ENCODE measurements at regions not wholly inside any gene's neighbourhood (a gene's known extent, or its start where the extent isn't known, plus 50 kb on each side); places are given as distances from the start of the nearest gene placed in this dataset.
A peak's percentile ranks its signal among the peaks of the same experiment; 100 is the strongest.

DNA sequence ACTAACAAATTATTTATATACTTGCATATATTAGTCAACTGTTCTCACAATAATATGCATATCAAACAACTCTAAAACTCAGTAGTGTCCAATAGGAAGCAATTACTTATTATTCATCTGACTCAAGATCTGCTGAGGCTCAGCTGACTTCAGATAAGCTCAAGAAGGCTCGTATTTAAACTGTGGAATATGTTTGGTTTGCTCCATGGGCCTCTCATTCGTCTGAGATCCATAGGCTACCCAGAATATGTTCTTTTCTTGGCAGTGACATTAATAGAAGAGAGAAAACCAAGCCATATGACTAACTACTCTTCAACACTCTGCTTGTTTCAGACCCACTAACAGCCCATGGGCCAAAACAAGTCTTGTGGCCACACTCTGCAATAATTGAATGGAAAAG lies 107.7 kb upstream of the MAP2 start:
- H4K20me1 ChIP-seq (ENCODE audit: insufficient read depth, low read length), result no peaks in the 10 kb centered on the region
- ATAC-seq (ENCODE audit: insufficient read depth, low read depth), result no peak
- no peak overlapping the region for H3K4me3 ChIP-seq (ENCODE audit: low read depth in 1 of 2, low read length in 2 of 2)

DNA sequence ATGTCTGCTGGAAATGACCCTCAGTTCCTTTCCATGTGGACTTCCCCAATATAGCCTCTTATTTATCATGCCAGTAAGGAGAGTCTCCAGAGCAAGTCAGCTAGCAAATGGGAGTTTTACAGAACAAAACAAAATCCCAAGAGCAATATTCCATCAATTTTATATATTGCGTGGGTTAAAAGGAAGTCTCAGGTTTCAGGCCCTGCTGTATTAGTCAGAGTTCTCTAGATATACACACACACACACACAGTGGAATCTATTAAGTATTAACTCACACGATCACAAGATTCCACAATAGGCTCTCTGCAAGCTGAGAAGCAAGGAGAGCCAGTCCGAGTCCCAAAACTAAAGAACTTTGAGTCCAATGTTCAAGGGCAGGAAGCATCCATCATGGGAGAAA lies 102.8 kb upstream of the MAP2 start:
- H3K9ac ChIP-seq (ENCODE audit: low read depth, low read length), result no peak overlapping the region
- H4K20me1 ChIP-seq (ENCODE audit: insufficient read depth, low read length), result no peaks in the 10 kb centered on the region
- H3K79me2 ChIP-seq (ENCODE audit: insufficient read depth, low read length), result no peaks in the 10 kb centered on the region
- H3K4me2 ChIP-seq (ENCODE audit: insufficient read depth, low read length), result no peak overlapping the region
- DNase-seq, result no peak
- H2AFZ ChIP-seq (ENCODE audit: low read depth, low read length), result no peak overlapping the region
- no peaks in the 10 kb centered on the region for H3K36me3 ChIP-seq (ENCODE audit: insufficient read depth, low read length)
- ATAC-seq (ENCODE audit: insufficient read depth, low read depth), result no peak
- H3K27me3 ChIP-seq (ENCODE audit: insufficient read depth, low read length, poor library complexity), result no peaks in the 10 kb centered on the region
- no peak for TF ChIP-seq EZH2 (IDR thresholded peaks at IDR 0.05; ENCODE audit: borderline replicate concordance, low read depth, low read length, severe bottlenecking)
- TF ChIP-seq, protein P1, sequence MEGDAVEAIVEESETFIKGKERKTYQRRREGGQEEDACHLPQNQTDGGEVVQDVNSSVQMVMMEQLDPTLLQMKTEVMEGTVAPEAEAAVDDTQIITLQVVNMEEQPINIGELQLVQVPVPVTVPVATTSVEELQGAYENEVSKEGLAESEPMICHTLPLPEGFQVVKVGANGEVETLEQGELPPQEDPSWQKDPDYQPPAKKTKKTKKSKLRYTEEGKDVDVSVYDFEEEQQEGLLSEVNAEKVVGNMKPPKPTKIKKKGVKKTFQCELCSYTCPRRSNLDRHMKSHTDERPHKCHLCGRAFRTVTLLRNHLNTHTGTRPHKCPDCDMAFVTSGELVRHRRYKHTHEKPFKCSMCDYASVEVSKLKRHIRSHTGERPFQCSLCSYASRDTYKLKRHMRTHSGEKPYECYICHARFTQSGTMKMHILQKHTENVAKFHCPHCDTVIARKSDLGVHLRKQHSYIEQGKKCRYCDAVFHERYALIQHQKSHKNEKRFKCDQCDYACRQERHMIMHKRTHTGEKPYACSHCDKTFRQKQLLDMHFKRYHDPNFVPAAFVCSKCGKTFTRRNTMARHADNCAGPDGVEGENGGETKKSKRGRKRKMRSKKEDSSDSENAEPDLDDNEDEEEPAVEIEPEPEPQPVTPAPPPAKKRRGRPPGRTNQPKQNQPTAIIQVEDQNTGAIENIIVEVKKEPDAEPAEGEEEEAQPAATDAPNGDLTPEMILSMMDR (IDR thresholded peaks at IDR 0.05; ENCODE audit: borderline replicate concordance, extremely low read depth, low read length, poor library complexity, severe bottlenecking), result no peak
- H3K27ac ChIP-seq (ENCODE audit: low read length), result no peak overlapping the region
- no peaks in the 10 kb centered on the region for H3K9me3 ChIP-seq (ENCODE audit: insufficient read depth, low read length, severe bottlenecking)
- no peaks in the 10 kb centered on the region for H3K4me1 ChIP-seq (ENCODE audit: insufficient read depth, low read length)
- no peak overlapping the region for H3K4me3 ChIP-seq (ENCODE audit: low read depth in 1 of 2, low read length in 2 of 2)

More for the DNA sequence above, 107.7 kb upstream of the MAP2 start:
- Histone ChIP-seq H3K79me2 (ENCODE audit: insufficient read depth, low read length) (no peaks in the 10 kb centered on the region), H3K27me3 (ENCODE audit: insufficient read depth, low read length, poor library complexity) (no peaks in the 10 kb centered on the region), H3K9me3 (ENCODE audit: insufficient read depth, low read length, severe bottlenecking) (no peaks in the 10 kb centered on the region), H3K27ac (ENCODE audit: low read length) (no peak overlapping the region), H2AFZ (ENCODE audit: low read depth, low read length) (no peak overlapping the region), H3K36me3 (ENCODE audit: insufficient read depth, low read length) (no peaks in the 10 kb centered on the region), H3K4me1 (ENCODE audit: insufficient read depth, low read length) (no peaks in the 10 kb centered on the region), H3K4me2 (ENCODE audit: insufficient read depth, low read length) (no peak overlapping the region), H3K9ac (ENCODE audit: low read depth, low read length) (no peak overlapping the region)
- DNase-seq, result no peak
- TF ChIP-seq EZH2 (IDR thresholded peaks at IDR 0.05; ENCODE audit: borderline replicate concordance, low read depth, low read length, severe bottlenecking), result no peak
- TF ChIP-seq, protein P1 (IDR thresholded peaks at IDR 0.05; ENCODE audit: borderline replicate concordance, extremely low read depth, low read length, poor library complexity, severe bottlenecking), result no peak

DNA sequence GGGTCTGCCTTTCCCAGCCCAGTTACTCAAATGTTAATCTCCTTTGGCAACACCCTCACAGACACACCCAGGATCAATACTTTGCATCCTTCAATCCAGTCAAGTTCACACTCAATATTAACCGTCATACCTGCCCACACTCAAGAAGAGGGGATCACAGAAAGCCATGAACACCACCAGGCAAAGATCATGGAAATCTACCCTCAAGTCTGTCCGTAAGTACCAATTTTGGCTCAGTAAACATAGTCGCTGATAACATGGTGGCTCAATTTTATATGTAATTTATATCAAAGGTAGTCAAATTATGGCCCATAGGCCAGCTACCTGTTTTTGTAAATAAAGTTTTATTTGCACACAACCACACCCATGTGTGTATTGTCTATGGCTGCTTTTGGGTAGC lies 102.3 kb upstream of the MAP2 start:
- ATAC-seq (ENCODE audit: insufficient read depth, low read depth) (no peak), DNase-seq (no peak)
- Histone ChIP-seq H3K4me2 (ENCODE audit: insufficient read depth, low read length) (no peak overlapping the region), H3K4me3 (ENCODE audit: low read depth in 1 of 2, low read length in 2 of 2) (no peak overlapping the region), H3K79me2 (ENCODE audit: insufficient read depth, low read length) (no peaks in the 10 kb centered on the region), H3K4me1 (ENCODE audit: insufficient read depth, low read length) (no peaks in the 10 kb centered on the region), H3K27me3 (ENCODE audit: insufficient read depth, low read length, poor library complexity) (no peaks in the 10 kb centered on the region), H2AFZ (ENCODE audit: low read depth, low read length) (no peak overlapping the region), H3K9me3 (ENCODE audit: insufficient read depth, low read length, severe bottlenecking) (no peaks in the 10 kb centered on the region), H3K9ac (ENCODE audit: low read depth, low read length) (no peak overlapping the region), H4K20me1 (ENCODE audit: insufficient read depth, low read length) (no peaks in the 10 kb centered on the region), H3K36me3 (ENCODE audit: insufficient read depth, low read length) (no peaks in the 10 kb centered on the region), H3K27ac (ENCODE audit: low read length) (no peak overlapping the region)
- TF ChIP-seq EZH2 (IDR thresholded peaks at IDR 0.05; ENCODE audit: borderline replicate concordance, low read depth, low read length, severe bottlenecking), result no peak
- TF ChIP-seq, protein P1 (IDR thresholded peaks at IDR 0.05; ENCODE audit: borderline replicate concordance, extremely low read depth, low read length, poor library complexity, severe bottlenecking), result no peak

DNA sequence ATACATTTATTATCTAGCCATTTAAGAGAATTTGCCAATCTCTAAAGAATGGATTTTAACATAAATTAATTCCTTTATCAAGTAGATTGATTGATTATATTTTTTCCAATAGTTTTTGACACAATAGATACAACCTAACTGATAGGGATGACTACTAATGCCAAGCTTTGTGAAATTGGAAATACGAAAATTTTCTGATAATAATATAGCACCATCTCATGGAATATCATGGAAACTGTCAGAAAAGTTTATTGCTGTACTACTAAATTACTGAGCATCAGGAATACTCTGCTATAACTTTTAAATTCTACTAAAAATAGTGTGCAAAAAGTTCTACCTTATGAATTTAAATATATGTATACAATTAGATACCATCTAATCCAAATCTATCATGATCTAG lies 101.8 kb upstream of the MAP2 start:
- Histone ChIP-seq H3K27me3 (ENCODE audit: insufficient read depth, low read length, poor library complexity) (no peaks in the 10 kb centered on the region), H3K79me2 (ENCODE audit: insufficient read depth, low read length) (no peaks in the 10 kb centered on the region), H4K20me1 (ENCODE audit: insufficient read depth, low read length) (no peaks in the 10 kb centered on the region)

More for the DNA sequence above, 101.8 kb upstream of the MAP2 start:
- Histone ChIP-seq H3K27ac (ENCODE audit: low read length) (no peak overlapping the region), H3K4me1 (ENCODE audit: insufficient read depth, low read length) (no peaks in the 10 kb centered on the region), H3K4me3 (ENCODE audit: low read depth in 1 of 2, low read length in 2 of 2) (no peak overlapping the region), H3K9ac (ENCODE audit: low read depth, low read length) (no peak overlapping the region), H2AFZ (ENCODE audit: low read depth, low read length) (no peak overlapping the region), H3K9me3 (ENCODE audit: insufficient read depth, low read length, severe bottlenecking) (no peaks in the 10 kb centered on the region), H3K36me3 (ENCODE audit: insufficient read depth, low read length) (no peaks in the 10 kb centered on the region), H3K4me2 (ENCODE audit: insufficient read depth, low read length) (no peak overlapping the region)
- ATAC-seq (ENCODE audit: insufficient read depth, low read depth), result no peak
- TF ChIP-seq, protein P1 (IDR thresholded peaks at IDR 0.05; ENCODE audit: borderline replicate concordance, extremely low read depth, low read length, poor library complexity, severe bottlenecking), result peak; percentile 6
- no peak for TF ChIP-seq EZH2 (IDR thresholded peaks at IDR 0.05; ENCODE audit: borderline replicate concordance, low read depth, low read length, severe bottlenecking)
- DNase-seq, result no peak

All from DND-41 (cell line).